ENCODE measurements at regions not wholly inside any gene's neighbourhood (a gene's known extent, or its start where the extent isn't known, plus 50 kb on each side); places are given as distances from the start of the nearest gene placed in this dataset.

DNA sequence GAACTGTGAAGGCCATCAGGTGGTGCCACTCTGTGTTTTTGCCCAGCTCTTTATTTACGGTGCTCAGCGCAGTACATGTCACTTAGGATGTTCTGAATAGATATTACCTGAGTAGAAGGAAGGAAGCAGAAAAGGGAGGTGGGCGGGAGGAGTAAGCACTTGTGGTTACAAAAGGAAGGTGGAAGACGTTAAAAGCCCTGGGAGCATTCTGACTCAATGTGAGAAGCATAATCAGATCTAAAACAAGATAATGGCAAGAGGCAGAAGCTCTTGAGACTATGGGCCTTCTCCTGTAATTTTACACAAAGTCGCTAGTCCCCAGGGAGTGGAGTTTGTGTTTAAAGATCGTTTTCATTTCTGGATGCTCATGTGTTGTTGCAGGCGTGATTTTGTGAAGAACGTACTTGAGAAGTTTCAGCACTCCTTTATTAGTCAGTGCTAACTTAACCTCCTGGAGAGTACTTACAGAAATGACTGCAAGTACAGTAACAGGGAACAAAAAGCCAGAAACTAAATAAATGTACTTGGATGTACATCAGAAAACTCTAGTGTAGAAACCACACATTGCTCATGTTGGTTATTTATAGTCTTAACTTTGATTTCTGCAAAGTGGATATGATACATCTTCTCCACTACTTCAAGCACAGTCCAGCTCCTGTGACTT is 1523.5 kb downstream of the AACS start:
- no peak for DNase-seq (ENCODE audit: low read depth)

DNA sequence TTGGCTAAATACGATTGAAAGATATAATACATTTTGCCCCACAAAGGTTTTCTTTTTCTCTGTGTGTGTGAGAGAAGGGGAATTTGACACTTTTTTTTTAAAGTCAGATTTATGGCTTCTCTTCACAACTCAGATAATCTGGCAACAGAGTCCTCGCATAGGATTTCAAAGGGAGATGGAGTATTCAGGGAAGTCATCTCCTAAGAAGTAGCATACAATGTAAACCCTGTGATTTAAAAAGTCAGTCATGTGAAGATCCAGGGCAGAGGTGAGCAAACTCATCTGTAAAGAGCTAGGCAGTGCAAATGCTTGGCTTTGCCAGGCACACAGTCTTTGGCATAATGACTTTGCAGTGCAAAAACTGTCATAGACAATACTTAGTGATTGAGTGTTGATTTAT is 1526.3 kb downstream of the AACS start:
- no peak for DNase-seq (ENCODE audit: low read depth)

DNA sequence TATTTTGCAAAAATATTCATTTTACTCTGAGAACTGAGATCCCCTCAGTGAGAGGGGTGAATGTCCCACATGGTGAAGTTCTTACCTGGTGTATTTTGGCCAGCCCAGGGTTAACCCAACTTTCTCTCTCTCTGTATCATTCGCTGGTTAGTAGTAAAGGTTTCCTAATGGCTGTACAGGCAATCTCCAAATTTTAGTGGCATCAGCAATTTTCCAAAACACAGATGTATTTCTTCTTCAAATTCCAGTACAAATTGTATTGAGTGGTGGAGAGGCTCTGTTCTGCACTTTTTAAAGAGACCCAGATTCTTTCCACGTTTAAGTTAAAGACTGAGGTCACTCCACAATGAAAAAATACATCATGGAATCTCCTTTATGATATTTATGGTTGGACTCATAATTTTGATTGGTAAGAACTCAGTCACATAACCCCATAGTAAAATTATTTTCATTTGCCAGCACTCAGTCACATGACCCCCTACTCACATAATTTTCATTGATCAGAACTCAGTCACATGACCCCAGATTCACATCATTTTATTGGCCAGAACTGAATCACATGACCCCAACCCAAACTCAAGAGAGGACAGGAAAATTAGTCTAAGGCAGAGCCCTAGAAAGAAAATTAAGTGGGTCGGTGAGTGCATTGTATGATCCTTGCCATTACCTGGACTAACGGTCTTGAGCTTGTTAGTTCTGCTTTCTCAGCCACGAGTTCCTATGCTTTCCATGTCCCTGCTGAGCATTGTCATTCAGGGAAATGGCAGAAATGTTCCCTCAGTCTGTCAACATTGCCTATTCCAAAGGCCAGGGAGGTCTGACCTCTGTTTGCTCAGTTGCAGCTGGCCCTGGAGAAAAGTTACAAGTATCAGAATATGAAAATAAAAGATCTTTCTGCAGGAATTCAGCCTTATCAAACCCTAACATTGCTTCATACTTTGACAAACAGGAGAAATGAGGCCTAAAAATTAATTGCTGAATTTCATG is 1536.2 kb downstream of the AACS start:
- DNase-seq (ENCODE audit: low read depth): no peak

- no peak for DNase-seq (ENCODE audit: low read depth)
Observed at GRCh38 chr12:126602612-126603011, 1537.4 kb downstream of the AACS start.

- DNase-seq (ENCODE audit: low read depth): no peak
Observed at GRCh38 chr12:126607157-126607556, 1541.9 kb downstream of the AACS start.

GRCh38 chr12:126607867-126608266 is 1542.6 kb downstream of the AACS start:
- DNase-seq (ENCODE audit: low read depth): no peak

DNA sequence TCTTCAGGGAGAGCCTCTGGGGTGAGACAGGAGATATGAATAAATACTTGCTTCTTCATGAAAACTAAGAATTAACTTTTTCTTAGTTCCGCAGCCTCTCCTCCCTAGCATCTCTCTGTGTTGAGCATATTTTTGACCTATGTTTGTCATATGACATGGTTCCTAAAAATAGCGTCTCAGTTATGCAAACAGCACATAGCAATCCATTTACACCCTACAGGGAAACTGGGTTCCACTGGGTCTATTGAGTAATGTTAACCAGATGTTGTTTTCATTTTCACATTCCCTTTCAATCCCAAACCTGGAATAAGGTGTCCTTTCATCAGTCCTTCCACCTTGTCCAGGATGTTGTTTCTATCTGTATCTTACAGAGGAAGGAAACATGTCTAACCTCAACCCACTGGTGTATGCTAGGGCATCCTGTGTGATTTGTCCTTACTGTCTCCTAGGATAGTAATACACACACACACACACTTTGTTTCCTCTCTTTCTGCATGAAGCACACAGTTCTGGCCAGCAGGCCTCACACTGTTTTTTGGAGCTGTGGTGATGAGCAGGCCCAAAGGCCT is 1543.5 kb downstream of the AACS start:
- DNase-seq (ENCODE audit: low read depth): no peak

GRCh38 chr12:126616441-126616840 is 1551.2 kb downstream of the AACS start:
- DNase-seq (ENCODE audit: low read depth): no peak

DNA sequence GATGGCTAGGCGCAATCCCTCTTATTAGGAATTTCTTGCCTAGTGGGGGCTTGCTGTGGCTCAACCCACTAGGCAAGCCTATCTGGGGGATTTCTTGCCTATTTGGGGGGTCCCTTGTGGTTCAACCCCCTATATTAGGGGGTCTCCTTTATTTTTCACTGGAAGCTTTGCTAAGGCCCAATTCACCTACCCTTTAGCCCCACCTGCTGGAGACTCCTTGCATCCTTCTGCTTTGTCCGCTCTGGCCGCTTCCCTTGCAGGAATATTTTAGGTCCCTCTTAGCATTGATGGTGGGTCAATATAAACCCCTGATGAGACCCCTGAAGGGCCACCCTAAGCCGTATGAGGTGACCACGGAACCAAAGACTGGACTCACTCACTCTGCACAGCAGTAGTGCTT is 1552.1 kb downstream of the AACS start:
- DNase-seq (ENCODE audit: low read depth): no peak

DNA sequence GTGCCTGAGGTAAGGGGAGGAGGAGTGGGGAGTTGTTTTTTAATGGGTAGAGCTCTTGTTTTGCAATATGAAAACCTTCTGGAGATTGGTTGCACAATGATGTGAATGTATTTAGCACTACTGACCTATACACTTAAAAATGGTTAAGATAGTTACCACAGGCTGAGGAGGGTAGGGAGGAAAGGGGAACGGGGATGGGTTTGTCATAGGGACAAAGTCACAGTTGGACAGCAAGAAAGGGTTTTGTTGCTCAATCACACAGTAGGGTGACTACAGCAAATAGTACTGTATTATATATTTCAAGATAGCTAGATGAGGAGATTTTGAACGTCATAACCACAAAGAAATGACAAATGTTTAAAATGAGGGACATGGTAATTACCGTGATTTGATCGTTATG is 1562.4 kb downstream of the AACS start:
- DNase-seq (ENCODE audit: low read depth): no peak

- DNase-seq (ENCODE audit: low read depth): no peak
Observed at GRCh38 chr12:126636821-126637220, 1571.6 kb downstream of the AACS start.

DNA sequence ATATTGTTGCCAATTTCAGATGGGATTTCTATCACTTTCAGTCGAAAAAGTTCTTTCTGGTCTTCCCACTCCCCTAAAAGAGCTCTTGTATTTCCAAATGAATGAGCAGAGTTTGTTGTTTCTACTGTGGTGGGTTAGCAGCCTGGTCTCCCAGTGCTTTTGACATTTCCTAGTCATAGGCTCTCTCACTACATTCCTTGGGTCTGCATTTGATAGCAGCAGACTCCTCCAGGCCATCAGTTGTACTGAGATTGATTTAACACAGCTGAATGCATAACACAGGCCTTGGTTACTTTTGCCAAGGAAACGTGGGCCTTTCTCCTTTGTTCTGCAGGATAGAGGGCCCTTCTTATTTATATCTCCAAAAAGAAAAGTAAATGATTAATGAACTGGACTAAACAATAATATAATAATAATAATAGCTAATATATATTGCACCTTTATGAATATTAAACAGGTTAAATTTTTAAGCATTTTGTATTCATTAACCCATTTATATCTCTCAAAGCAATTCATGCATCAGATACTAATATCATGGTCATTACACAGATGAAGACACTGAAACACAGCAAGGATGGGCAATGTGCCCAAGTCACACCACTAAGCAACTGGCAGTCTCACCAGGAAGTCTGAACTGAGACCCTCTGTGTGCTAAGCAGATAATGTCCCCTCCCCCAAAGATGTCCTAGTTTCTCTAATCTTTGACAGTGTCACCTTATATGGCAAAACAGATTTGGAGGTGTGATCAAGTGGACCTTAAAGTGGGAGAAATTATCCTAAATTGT is 1579.2 kb downstream of the AACS start:
- DNase-seq (ENCODE audit: low read depth): no peak

DNA sequence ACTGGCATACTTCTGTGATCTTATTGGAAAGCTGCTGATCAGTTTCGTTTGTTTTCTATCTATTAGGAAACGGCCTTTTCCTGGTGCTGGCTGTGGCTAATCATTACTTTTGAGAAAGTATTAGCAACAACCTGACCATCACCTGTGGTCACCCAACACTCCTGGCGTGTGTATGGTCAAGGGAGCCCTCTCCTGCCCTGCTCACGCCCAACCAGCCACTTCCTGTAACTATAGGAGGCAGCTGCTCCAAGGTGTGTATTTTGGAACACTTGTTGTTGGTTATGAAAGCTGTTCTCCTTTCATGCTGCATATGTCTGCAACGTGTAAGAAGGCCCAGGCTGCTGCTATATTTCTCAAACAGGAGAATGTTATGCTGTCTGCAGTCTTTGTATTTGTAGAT is 1582.8 kb downstream of the AACS start:
- DNase-seq (ENCODE audit: low read depth): no peak

DNA sequence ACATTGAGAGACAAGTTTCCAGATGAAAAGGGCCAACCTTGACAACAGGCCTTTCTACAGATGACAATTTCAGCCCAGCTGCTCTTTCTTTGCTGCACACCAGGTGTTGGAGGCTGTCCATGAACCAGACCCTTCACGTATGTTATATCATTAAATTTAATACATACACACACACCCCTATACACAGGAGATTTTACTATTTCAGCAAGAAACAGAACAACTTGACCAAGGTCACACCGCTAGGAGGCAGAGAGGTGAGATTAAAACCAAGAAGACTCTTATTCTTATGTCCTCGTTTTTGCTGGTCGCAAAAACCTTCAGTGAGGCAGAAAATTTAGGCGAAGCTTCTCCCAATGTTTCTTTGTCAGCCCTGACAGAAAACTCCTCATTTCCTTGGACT is 1585.9 kb downstream of the AACS start:
- DNase-seq (ENCODE audit: low read depth): no peak

DNA sequence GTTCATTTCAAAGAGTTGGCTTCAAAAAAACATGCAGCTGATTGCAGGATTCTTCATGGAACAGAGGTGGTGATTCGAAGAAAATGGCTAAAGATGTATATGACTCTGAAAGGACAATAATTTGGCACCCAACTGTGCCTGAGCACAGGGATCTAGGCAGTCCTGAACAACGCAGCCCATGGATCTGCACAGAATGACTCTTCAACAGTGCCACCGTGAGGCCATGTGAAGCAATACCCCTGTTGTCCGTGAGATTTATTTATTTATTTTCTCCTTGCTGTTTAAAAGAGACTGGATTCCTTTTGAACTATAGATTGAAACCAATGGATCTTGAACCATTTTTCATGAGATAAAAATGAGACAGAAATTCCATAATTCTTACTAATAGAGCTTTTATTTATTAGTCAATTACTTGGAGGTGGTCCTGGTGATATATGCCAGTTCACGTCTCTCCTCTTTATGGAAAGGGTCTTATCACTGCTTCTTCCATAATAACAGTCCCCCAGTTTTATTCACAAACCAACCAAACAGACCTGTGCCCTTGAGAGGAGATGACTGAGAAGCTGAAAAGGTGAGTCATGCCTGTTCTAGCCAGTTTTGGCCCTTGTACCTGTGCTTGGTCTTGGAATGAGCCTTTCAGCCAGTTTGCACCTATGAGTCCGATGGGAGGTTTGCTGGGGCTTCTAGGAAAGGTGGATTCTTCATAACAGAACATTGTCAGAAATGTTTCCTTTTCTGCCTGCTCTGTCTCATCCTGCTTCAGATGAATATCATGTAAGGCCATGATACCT is 1598.3 kb downstream of the AACS start:
- DNase-seq (ENCODE audit: low read depth): no peak

DNA sequence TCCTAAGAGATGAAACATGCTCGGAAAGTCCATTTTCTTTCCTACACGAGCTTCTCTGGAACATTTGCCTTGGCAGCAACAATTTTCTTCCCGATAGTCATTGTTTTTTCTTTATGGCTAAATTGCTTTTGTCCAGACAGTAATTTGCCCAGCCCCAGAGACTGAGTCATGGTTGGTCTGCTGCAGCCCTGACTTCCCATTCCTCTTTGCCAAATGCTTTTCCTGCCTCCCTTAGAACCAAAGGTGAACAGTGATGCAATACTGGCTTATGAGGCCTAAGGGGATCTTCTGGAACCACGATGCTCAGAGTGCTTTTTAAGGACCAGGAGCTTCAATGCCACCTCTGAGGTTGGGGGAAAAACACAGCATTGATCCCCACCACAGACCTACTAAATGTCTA is 1599.6 kb upstream of the TMEM132C start:
- DNase-seq (ENCODE audit: low read depth): no peak

GRCh38 chr12:126668538-126668937 is 1598.4 kb upstream of the TMEM132C start:
- DNase-seq (ENCODE audit: low read depth): no peak

- no peak for DNase-seq (ENCODE audit: low read depth)
Observed at GRCh38 chr12:126668961-126669360, 1598.0 kb upstream of the TMEM132C start.

- no peak for DNase-seq (ENCODE audit: low read depth)
Observed at GRCh38 chr12:126676434-126676833, 1590.5 kb upstream of the TMEM132C start.

GRCh38 chr12:126681676-126682075 is 1585.3 kb upstream of the TMEM132C start:
- no peak for DNase-seq (ENCODE audit: low read depth)

- no peak for DNase-seq (ENCODE audit: low read depth)
Observed at GRCh38 chr12:126684703-126685102, 1582.3 kb upstream of the TMEM132C start.
